HCT116 (cell line): ENCODE measurements at regions not wholly inside any gene's neighbourhood (a gene's known extent, or its start where the extent isn't known, plus 50 kb on each side); places are given as distances from the start of the nearest gene placed in this dataset.

Experiments
- ATAC-seq: fragments of 200-7000 bp; cut with Tn5 transposase; 2 replicates; pipeline ENCODE4 v1.9.1; 2020; ENCODE audit warnings: mild to moderate bottlenecking, moderate library complexity
- BruUV-seq: library from RNA; stranded (reverse); fragments of 400-500 nt; replicated peaks from 2 replicates; lab custom pipeline; 2021; lab: Mats Ljungman, UMichigan
- CTCF ChIA-PET: fragments of 300-600 bp; sonication (Branson Sonifier 250); formaldehyde crosslinking; loops from one replicate; lab custom pipeline; 2021; ENCODE audit warnings: antibody characterized with exemption; lab: Charles Lee
- POLR2A ChIA-PET: fragments of 300-600, 350-600 bp; sonication (Branson Sonifier 250); formaldehyde crosslinking; loops from one replicate; lab custom pipeline; 2021; ENCODE audit warnings: antibody characterized with exemption; lab: Charles Lee
- RAD21 ChIA-PET, 2 experiments: fragments of 300-600 bp; sonication (Branson Sonifier 250); formaldehyde crosslinking; loops; one replicate each; lab custom pipeline; 2023; ENCODE audit warnings: low total read pairs in 2 of 2; ENCODE audit not compliant: uncharacterized antibody in 2 of 2, unreplicated experiment in 2 of 2, low non-redundant PET in 1 of 2; lab: Charles Lee
- DNase-seq: peaks from one replicate; pipeline ENCODE4 v3.0.0-alpha.2; 2010; ENCODE audit warnings: low read depth, low spot score
- H2AFZ ChIP-seq: fragments of 200-600 bp; shearing (Covaris generic), sonication (generic); 2 replicates; pipeline ENCODE4 v1.6.1; 2017; ENCODE audit warnings: low read depth, mixed run types, mixed read lengths, antibody characterized with exemption, low read length; ENCODE audit not compliant: poor library complexity, severe bottlenecking
- H3K27ac ChIP-seq: 2 replicates; pipeline ENCODE4 v1.5.1; 2012; ENCODE audit warnings: low read depth, low read length
- H3K27me3 ChIP-seq: fragments of 200-600 bp; sonication (generic); 2 replicates; pipeline ENCODE4 v1.6.1; 2016; ENCODE audit warnings: mixed run types, low read length, mixed read lengths; ENCODE audit not compliant: insufficient read depth
- H3K36me3 ChIP-seq, 2 experiments: fragments of 200-500 bp in 1 of 2; fragments of 200-600 bp in 1 of 2; sonication (Bioruptor generic) in 1 of 2; sonication (generic) in 1 of 2; 2 replicates each; pipeline versions ENCODE4 v1.5.1 to v1.6.1; 2014 to 2016; ENCODE audit warnings: low read length in 2 of 2, inconsistent platforms in 1 of 2, mixed read lengths in 1 of 2, mixed run types in 1 of 2; ENCODE audit not compliant: insufficient read depth in 2 of 2, control insufficient read depth in 1 of 2
- H3K4me1 ChIP-seq, 2 experiments: fragments of 200-600 bp in 1 of 2; sonication (generic) in 1 of 2; 2 replicates each; pipeline versions ENCODE4 v1.5.1 to v1.6.1; 2012 to 2017; ENCODE audit warnings: low read length in 2 of 2, inconsistent platforms in 1 of 2, mild to moderate bottlenecking in 1 of 2, mixed read lengths in 1 of 2, mixed run types in 1 of 2, moderate library complexity in 1 of 2; ENCODE audit not compliant: insufficient read depth in 2 of 2, control insufficient read depth in 1 of 2
- H3K4me2 ChIP-seq: fragments of 200-600 bp; sonication (generic); 2 replicates; pipeline ENCODE4 v1.6.1; 2017; ENCODE audit warnings: mixed run types, low read length, mixed read lengths
- H3K4me3 ChIP-seq, 2 experiments: fragments of 200-600 bp in 1 of 2; sonication (generic) in 1 of 2; replicated peaks in 1 of 2; 2 replicates each; pipeline ENCODE4 v1.5.1; 2011 to 2016; ENCODE audit warnings: low read length in 2 of 2, control low read depth in 1 of 2, low read depth in 1 of 2, mild to moderate bottlenecking in 1 of 2, mixed read lengths in 1 of 2, mixed run types in 1 of 2
- H3K79me2 ChIP-seq: fragments of 200-600 bp; sonication (generic); 2 replicates; pipeline ENCODE4 v1.6.1; 2017; ENCODE audit warnings: mild to moderate bottlenecking, mixed run types, low read length, moderate library complexity, mixed read lengths; ENCODE audit not compliant: insufficient read depth
- H3K9ac ChIP-seq: fragments of 200-600 bp; sonication (generic); 2 replicates; pipeline ENCODE4 v1.6.1; 2016; ENCODE audit warnings: low read length, mixed read lengths
- H3K9me2 ChIP-seq: fragments of 200-600 bp; sonication (generic), shearing (Covaris generic); 2 replicates; pipeline ENCODE4 v1.6.1; 2017; ENCODE audit warnings: mixed run types, mild to moderate bottlenecking, moderate library complexity; ENCODE audit not compliant: insufficient read depth
- H3K9me3 ChIP-seq, 2 experiments: fragments of 200-500 bp in 1 of 2; fragments of 200-600 bp in 1 of 2; sonication (Bioruptor generic) in 1 of 2; sonication (generic) in 1 of 2; 2 replicates each; pipeline ENCODE4 v1.6.1; 2014 to 2017; ENCODE audit warnings: low read length in 2 of 2, mixed read lengths in 2 of 2, inconsistent platforms in 1 of 2, low read depth in 1 of 2, mild to moderate bottlenecking in 1 of 2, mixed run types in 1 of 2, moderate library complexity in 1 of 2; ENCODE audit not compliant: control insufficient read depth in 1 of 2, insufficient read depth in 1 of 2
- H4K20me1 ChIP-seq: fragments of 200-600 bp; sonication (generic), shearing (Covaris generic); 2 replicates; pipeline ENCODE4 v1.6.1; 2017; ENCODE audit warnings: mixed run types, mild to moderate bottlenecking, moderate library complexity; ENCODE audit not compliant: insufficient read depth
- ATF3 ChIP-seq: IDR thresholded peaks from 2 replicates; pipeline ENCODE4 v1.6.1; 2012
- CBX3 ChIP-seq: IDR thresholded peaks from 2 replicates; pipeline ENCODE4 v1.6.1; 2012; ENCODE audit warnings: low read depth
- CEBPB ChIP-seq: IDR thresholded peaks from 2 replicates; pipeline ENCODE4 v1.6.1; 2012; ENCODE audit warnings: low read depth
- CTCF ChIP-seq, 3 experiments: fragments of 200-600 bp in 1 of 3; sonication (generic) in 1 of 3; IDR thresholded peaks in 2 of 3; conservative IDR thresholded peaks in 1 of 3; 2 replicates each; pipeline ENCODE4 v1.5.1; 2012 to 2017; ENCODE audit warnings: low read depth in 2 of 3, low read length in 2 of 3, antibody characterized with exemption in 1 of 3, borderline replicate concordance in 1 of 3, control low read depth in 1 of 3, mild to moderate bottlenecking in 1 of 3, mixed read lengths in 1 of 3, mixed run types in 1 of 3, moderate library complexity in 1 of 3; ENCODE audit not compliant: insufficient read depth in 1 of 3
- EGR1 ChIP-seq: IDR thresholded peaks from 2 replicates; pipeline ENCODE4 v1.6.1; 2012; ENCODE audit warnings: low read depth
- EZH2phosphoT487 ChIP-seq: fragments of 200-600 bp; IDR thresholded peaks from 2 replicates; pipeline ENCODE4 v1.6.1; 2018; ENCODE audit warnings: antibody characterized with exemption, borderline replicate concordance
- FOSL1 ChIP-seq: IDR thresholded peaks from 2 replicates; pipeline ENCODE4 v1.6.1; 2012; ENCODE audit warnings: low read depth
- JUND ChIP-seq: IDR thresholded peaks from 2 replicates; pipeline ENCODE4 v1.6.1; 2012
- POLR2A ChIP-seq: IDR thresholded peaks from 2 replicates; pipeline ENCODE4 v1.7.0; 2011; ENCODE audit warnings: borderline replicate concordance; ENCODE audit not compliant: insufficient read depth, insufficient read length; ENCODE audit errors: extremely low read depth
- POLR2AphosphoS5 ChIP-seq: IDR thresholded peaks from 2 replicates; pipeline ENCODE4 v1.6.1; 2011; ENCODE audit warnings: mild to moderate bottlenecking, low read depth, low read length, moderate library complexity
- RAD21 ChIP-seq: IDR thresholded peaks from 2 replicates; pipeline ENCODE4 v1.6.1; 2012; ENCODE audit warnings: low read depth, mild to moderate bottlenecking
- REST ChIP-seq: IDR thresholded peaks from 2 replicates; pipeline ENCODE4 v1.6.1; 2012; ENCODE audit warnings: low read depth
- SIN3A ChIP-seq: IDR thresholded peaks from 2 replicates; pipeline ENCODE4 v1.6.1; 2012; ENCODE audit warnings: low read depth
- SP1 ChIP-seq: IDR thresholded peaks from 2 replicates; pipeline ENCODE4 v1.6.1; 2012; ENCODE audit warnings: low read depth
- SRF ChIP-seq: IDR thresholded peaks from 2 replicates; pipeline ENCODE4 v1.6.1; 2012; ENCODE audit warnings: low read depth
- TCF7L2 ChIP-seq: IDR thresholded peaks from 2 replicates; pipeline ENCODE4 v1.7.0; 2011; ENCODE audit warnings: borderline replicate concordance, inconsistent platforms; ENCODE audit not compliant: insufficient read depth, insufficient read length; ENCODE audit errors: extremely low read depth
- YY1 ChIP-seq: IDR thresholded peaks from 2 replicates; pipeline ENCODE4 v1.6.1; 2011; ENCODE audit warnings: low read length, low read depth, moderate library complexity, mild to moderate bottlenecking; ENCODE audit not compliant: insufficient replicate concordance; ENCODE audit errors: extremely low read depth
- ZBTB33 ChIP-seq: IDR thresholded peaks from 2 replicates; pipeline ENCODE4 v1.6.1; 2011; ENCODE audit warnings: mild to moderate bottlenecking, low read length, moderate library complexity; ENCODE audit not compliant: insufficient replicate concordance; ENCODE audit errors: extremely low read depth
- ZFX ChIP-seq: fragments of 450-650 bp; IDR thresholded peaks from 2 replicates; pipeline ENCODE4 v1.6.1; 2017
- ZNF274 ChIP-seq: fragments of 200-500 bp; sonication (Bioruptor generic); IDR thresholded peaks from 2 replicates; pipeline ENCODE4 v1.6.1; 2014; ENCODE audit warnings: mild to moderate bottlenecking, low read depth, low read length, inconsistent platforms
- intact Hi-C: fragments of 100-400 bp; cut with micrococcal nuclease; formaldehyde crosslinking; loops from 2 replicates; pipeline ENCODE4 v1.10.0; 2022

- no TSS peak for BruUV-seq
- Histone ChIP-seq H3K27me3 (no peaks in the 10 kb centered on the region), H3K4me2 (no peak overlapping the region), H4K20me1 (no peaks in the 10 kb centered on the region), H3K9ac (no peak overlapping the region), H3K4me1 (no peaks in the 10 kb centered on the region), H3K36me3 (no peaks in the 10 kb centered on the region), H3K27ac (no peak overlapping the region), H3K9me3 (no peaks in the 10 kb centered on the region), H3K4me3 (no peak overlapping the region), H3K9me2 (no peaks in the 10 kb centered on the region), H3K79me2 (no peaks in the 10 kb centered on the region), H2AFZ (no peak overlapping the region)
- CTCF ChIA-PET, result no interaction called here
- ATAC-seq (no peak), DNase-seq (no peak)
- POLR2A ChIA-PET, result no interaction called here
- intact Hi-C loops, result no loop called here
- RAD21 ChIA-PET, result no interaction called here
- TF ChIP-seq TCF7L2 (no peak), RAD21 (no peak), ZBTB33 (no peak), YY1 (no peak), SIN3A (no peak), POLR2AphosphoS5 (no peak), SRF (no peak), EZH2phosphoT487 (no peak), EGR1 (no peak), ZFX (no peak), CEBPB (no peak), POLR2A (no peak), CTCF (IDR thresholded peaks at IDR 0.05 in 2 of 3, conservative IDR thresholded peaks at IDR 0.05 in 1 of 3; ENCODE audit: borderline replicate concordance in 1 of 3, insufficient read depth in 1 of 3, low read depth in 2 of 3, low read length in 2 of 3) (no peak), SP1 (no peak), JUND (no peak), REST (no peak), ZNF274 (no peak), FOSL1 (no peak), CBX3 (no peak), ATF3 (no peak)
Measured at GRCh38 chr4:86421461-86421860, 61.6 kb upstream of the MAPK10 start.
